LNCaP clone FGC (cell line): ENCODE measurements at regions not wholly inside any gene's neighbourhood (a gene's known extent, or its start where the extent isn't known, plus 50 kb on each side); places are given as distances from the start of the nearest gene placed in this dataset.

Experiments used
- DNase-seq: peaks from one replicate; pipeline ENCODE4 v3.0.0-alpha.2; 2011; ENCODE audit warnings: low read depth
- H3K4me3 ChIP-seq: 2 replicates; pipeline ENCODE4 v1.5.1; 2011; ENCODE audit warnings: mild to moderate bottlenecking, low read depth, low read length, control low read depth
- TF ChIP-seq, protein P1 (sequence below): IDR thresholded peaks from 2 replicates; pipeline ENCODE4 v1.5.1; 2012; ENCODE audit warnings: mild to moderate bottlenecking; ENCODE audit not compliant: control insufficient read depth, insufficient read depth; ENCODE audit errors: extremely low read depth

DNA sequence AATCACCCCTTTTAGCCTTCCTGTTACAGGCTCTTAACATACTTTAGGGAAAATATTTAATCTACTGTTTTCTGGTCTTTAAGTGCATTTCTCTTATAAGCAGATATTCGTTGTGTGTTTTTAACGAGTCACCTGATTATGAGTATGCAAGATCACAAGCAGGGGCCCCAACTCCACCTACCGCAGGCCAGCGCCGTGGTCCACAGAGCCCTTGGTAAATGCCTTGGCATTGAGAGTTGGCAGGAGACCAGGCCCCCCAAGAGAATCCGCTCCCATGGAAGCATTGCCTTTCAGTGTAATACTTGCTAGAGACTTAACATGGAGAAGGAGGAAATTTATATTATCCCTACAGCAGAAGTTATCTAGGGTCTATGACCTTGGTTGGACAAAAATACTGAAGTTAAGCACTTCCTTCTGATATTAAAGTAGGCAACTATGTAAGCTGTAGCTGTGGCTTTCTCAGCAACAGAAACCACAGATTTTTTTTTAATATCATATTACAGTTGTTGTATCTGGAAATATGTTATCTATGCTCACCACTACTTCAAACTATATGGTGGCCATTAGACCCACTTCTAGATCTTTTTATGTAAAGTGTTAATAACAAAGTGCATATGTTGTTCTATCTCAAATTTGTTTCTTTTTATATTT is 241.8 kb upstream of the MGAT5 start:
- no peak for DNase-seq
- TF ChIP-seq, protein P1, sequence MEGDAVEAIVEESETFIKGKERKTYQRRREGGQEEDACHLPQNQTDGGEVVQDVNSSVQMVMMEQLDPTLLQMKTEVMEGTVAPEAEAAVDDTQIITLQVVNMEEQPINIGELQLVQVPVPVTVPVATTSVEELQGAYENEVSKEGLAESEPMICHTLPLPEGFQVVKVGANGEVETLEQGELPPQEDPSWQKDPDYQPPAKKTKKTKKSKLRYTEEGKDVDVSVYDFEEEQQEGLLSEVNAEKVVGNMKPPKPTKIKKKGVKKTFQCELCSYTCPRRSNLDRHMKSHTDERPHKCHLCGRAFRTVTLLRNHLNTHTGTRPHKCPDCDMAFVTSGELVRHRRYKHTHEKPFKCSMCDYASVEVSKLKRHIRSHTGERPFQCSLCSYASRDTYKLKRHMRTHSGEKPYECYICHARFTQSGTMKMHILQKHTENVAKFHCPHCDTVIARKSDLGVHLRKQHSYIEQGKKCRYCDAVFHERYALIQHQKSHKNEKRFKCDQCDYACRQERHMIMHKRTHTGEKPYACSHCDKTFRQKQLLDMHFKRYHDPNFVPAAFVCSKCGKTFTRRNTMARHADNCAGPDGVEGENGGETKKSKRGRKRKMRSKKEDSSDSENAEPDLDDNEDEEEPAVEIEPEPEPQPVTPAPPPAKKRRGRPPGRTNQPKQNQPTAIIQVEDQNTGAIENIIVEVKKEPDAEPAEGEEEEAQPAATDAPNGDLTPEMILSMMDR: no peak
- H3K4me3 ChIP-seq: no peak overlapping the region

DNA sequence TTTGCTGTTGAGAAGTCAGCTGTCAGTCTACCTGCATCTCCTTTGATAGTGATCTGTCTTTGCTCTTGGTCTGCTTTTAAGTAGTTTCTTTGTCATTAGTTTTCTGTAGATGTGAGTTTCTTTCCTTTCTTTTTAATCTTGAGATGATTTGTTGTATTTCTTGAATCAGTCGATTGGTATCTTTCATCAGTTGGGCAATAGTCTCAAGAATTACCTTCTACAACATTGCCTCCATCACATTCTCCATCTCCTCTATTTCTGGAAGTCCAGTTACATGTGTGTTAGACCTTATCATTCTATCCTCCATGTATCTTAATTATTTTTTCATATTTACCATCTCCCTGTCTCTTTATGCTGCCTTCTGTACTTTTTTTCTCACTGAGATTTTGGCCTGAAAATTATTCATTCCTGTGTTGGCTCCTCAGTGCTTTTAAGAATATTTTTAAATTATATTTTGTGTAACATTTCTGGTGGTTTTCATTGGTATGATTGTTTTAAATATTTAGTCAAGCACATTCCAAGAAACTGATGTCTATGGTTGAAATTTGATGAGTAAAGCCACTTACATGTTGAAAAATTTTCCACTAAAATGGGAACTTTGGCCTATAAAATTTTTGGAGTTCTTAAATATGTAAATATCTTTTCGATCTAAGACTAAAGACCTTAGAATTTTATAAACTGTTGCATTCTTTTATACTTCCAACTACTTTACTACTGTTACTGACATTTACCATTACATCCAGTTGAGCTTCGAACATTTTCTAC is 239.5 kb upstream of the MGAT5 start:
- TF ChIP-seq, protein P1: no peak

DNA sequence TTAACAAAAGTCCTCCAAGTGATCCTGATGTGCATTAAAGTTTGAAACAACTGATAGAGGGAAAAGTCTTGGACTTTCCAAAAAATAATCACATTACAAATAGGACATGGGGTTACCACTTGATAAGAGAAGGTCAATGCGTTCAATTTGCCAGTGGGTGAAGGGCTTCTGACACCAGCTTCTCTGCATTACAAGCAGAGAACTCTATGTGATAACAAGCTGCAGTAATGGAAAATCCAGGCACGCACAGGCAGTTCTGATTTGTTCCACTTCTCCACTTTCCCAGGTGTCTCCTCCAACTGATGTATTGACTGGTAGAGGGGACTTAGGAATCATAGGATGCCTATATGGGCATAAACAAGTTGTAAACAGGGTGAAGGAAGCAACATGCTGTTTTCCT is 234.0 kb upstream of the MGAT5 start:
- TF ChIP-seq, protein P1: no peak
- DNase-seq: no peak
- no peak overlapping the region for H3K4me3 ChIP-seq

More for the DNA sequence above, 239.5 kb upstream of the MGAT5 start:
- no peak for DNase-seq
- no peak overlapping the region for H3K4me3 ChIP-seq

DNA sequence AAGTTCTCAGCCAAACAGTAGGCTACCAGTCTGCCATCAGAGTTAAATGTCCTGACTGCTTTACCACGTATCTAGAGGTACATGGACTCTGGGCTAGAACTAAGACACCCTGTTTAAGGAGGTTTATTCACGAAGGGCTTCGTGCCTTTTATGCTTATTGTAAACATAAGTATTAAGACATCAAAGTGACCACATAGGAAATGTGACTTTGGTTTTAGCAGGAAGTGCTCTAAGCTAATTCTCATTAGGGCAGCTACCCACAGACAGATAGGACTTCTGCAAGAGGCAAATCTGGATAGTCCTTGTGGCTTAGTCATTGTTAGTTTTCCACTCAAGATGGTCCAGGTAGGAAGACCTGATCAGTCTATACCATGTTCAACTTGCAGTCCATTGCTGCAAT is 233.3 kb upstream of the MGAT5 start:
- TF ChIP-seq, protein P1: no peak
- H3K4me3 ChIP-seq: no peak overlapping the region
- no peak for DNase-seq

DNA sequence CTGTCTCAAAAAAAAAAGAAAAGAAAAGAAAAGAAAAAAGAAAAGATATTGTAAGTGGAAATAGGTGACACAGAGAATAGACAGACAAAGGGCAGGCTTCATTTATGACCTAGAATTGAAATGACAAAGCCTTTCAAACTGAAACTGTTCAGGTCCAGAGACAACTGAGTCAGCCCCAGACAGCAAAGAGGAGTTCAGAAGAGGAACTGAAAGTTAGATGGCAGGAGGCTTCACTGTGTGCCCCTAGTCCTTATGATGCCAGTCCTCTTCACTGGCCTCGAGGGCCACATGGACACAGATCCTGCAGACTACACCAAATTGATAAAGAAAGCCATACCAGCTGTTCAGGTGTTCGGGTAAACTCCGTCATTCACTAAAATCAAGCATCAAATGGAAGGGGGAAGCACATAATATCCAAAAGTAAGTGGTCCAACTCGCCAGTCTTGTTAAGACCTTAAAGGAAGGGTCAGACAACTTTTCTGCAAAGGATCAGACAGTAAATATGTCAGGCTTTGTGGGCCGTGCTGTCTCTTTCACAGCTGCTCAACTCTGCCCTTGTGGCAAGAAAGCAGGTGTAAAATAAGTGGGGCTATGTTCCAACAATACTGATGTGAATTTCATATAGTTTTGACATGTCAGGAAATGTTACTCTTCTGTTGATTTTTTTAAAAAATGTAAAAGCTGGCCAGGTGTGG is 231.9 kb upstream of the MGAT5 start:
- DNase-seq: no peak
- H3K4me3 ChIP-seq: no peak overlapping the region
- TF ChIP-seq, protein P1: no peak

DNA sequence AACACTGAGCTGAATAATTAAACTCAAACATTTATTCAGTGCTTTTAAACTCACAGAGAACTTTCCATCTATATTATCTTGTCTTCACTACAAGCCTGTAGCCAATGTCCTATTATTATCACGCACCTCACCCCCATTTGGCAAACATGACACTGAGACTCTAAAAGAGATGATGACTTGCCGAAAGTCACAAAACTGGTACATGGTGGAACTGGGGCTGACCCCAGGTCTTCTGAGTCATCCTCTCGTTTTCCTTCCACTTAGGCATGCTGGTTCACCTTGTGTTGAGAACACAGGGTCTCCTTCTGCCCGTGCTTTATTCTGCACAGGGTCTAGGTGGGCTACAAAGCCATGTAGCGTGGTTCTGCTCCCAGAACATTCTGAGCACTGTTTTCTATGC is 230.0 kb upstream of the MGAT5 start:
- TF ChIP-seq, protein P1: no peak
- H3K4me3 ChIP-seq: no peak overlapping the region
- no peak for DNase-seq
